ENCODE measurements at regions not wholly inside any gene's neighbourhood (a gene's known extent, or its start where the extent isn't known, plus 50 kb on each side); places are given as distances from the start of the nearest gene placed in this dataset.

DNA sequence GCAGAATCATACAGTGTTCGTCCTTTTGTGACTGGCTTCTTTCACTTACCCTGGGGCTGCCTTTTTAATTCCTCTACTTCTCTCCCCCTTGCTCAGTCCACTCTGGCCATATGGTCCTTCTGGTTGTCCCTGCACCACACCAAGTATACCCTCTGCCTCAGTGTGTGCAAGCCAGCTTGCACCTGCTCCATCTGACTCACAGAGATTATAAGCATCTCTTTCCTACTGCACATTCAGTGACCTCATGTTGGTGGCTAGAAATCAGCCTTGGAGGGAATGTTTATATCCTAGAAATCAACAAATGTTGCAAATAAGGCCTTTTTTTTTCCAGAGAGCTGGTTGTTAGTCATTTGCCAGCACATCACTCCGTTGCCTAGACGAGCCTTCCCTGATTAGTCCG lies 67.5 kb upstream of the C10orf90 start (continued):
- no peak for TF ChIP-seq CBX5 (IDR thresholded peaks at IDR 0.05; ENCODE audit: low read depth, low read length)

DNA sequence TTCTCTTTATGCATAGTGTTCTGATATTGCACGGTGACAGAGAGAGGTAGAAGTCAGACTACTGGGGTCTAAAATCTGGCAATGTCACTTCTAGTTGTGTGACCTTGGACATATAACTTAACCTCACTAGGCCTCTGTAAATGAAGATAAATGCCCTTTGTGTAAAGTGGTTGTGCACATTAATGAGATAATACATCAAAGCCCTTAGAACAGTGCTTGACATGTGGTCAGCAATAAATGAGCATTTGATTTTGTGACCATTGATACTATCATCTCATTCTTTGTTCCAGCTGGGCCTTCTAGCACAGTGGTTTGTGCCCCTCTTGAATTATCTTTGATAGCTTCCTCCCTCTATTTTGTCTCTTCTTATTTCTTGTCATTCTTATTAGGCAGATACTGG lies 74.1 kb upstream of the C10orf90 start:
- no peaks in the 10 kb centered on the region for H4K20me1 ChIP-seq (replicated peaks in 1 of 2; ENCODE audit: control insufficient read depth in 1 of 2, insufficient read depth in 2 of 2, low read length in 2 of 2)
- no peak for FAIRE-seq
- TF ChIP-seq, protein P1, sequence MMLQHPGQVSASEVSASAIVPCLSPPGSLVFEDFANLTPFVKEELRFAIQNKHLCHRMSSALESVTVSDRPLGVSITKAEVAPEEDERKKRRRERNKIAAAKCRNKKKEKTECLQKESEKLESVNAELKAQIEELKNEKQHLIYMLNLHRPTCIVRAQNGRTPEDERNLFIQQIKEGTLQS (IDR thresholded peaks at IDR 0.05; ENCODE audit: insufficient read depth, low read depth, low read length), result no peak
- TF ChIP-seq BRCA1 (IDR thresholded peaks at IDR 0.05; ENCODE audit: low read depth, low read length), result no peak
- TF ChIP-seq BCL11A (IDR thresholded peaks at IDR 0.05; ENCODE audit: low read depth in 2 of 2, low read length in 2 of 2), result no peak
- no peak for TF ChIP-seq TBP (IDR thresholded peaks at IDR 0.05; ENCODE audit: low read depth, low read length)
- no peak for TF ChIP-seq SUZ12 (IDR thresholded peaks at IDR 0.05; ENCODE audit: low read length)
- TF ChIP-seq YY1 (IDR thresholded peaks at IDR 0.05; ENCODE audit: low read depth, low read length), result no peak
- TF ChIP-seq ZNF274 (IDR thresholded peaks at IDR 0.05; ENCODE audit: borderline replicate concordance, extremely low read depth, low read length), result no peak
- TF ChIP-seq FOSL1 (IDR thresholded peaks at IDR 0.05; ENCODE audit: insufficient read depth, low read depth, low read length), result no peak
- TF ChIP-seq HDAC2 (IDR thresholded peaks at IDR 0.05; ENCODE audit: borderline replicate concordance in 1 of 2, low read depth in 2 of 2, low read length in 2 of 2), result no peak
- no peak for TF ChIP-seq MAFK (IDR thresholded peaks at IDR 0.05; ENCODE audit: low read depth, low read length)
- no peak for TF ChIP-seq RFX5 (IDR thresholded peaks at IDR 0.05; ENCODE audit: borderline replicate concordance, low read depth, low read length)
- TF ChIP-seq CHD1 (IDR thresholded peaks at IDR 0.05; ENCODE audit: low read depth, low read length), result no peak

More for the DNA sequence above, 74.1 kb upstream of the C10orf90 start:
- H3K18ac ChIP-seq (ENCODE audit: extremely low read depth, low read length), result no peak overlapping the region
- no peak overlapping the region for H2BK120ac ChIP-seq (replicated peaks; ENCODE audit: low read depth, low read length)
- H2BK5ac ChIP-seq (ENCODE audit: low read depth, low read length), result no peak overlapping the region
- H3K79me2 ChIP-seq (ENCODE audit: control insufficient read depth in 1 of 2, insufficient read depth in 2 of 2, low read length in 2 of 2), result no peaks in the 10 kb centered on the region
- no peak overlapping the region for H3K9ac ChIP-seq (replicated peaks in 1 of 4; ENCODE audit: extremely low read depth in 1 of 4, low read depth in 3 of 4, low read length in 3 of 4)
- H3K4me2 ChIP-seq (ENCODE audit: insufficient read depth in 1 of 2, low read depth in 2 of 2, low read length in 2 of 2), result no peak overlapping the region
- H2BK20ac ChIP-seq (ENCODE audit: low read length), result no peak overlapping the region
- H4K8ac ChIP-seq (ENCODE audit: extremely low read depth, insufficient read depth, low read length), result no peak overlapping the region
- H3K23me2 ChIP-seq (ENCODE audit: low read depth, low read length), result no peaks in the 10 kb centered on the region
- H3K27ac ChIP-seq (ENCODE audit: low read depth, low read length), result no peak overlapping the region
- no peak overlapping the region for H2BK15ac ChIP-seq (ENCODE audit: low read length)
- no peaks in the 10 kb centered on the region for H3K4me1 ChIP-seq (replicated peaks in 1 of 4; ENCODE audit: control insufficient read depth in 3 of 4, insufficient read depth in 4 of 4, low read length in 3 of 4)
- H4K5ac ChIP-seq (ENCODE audit: insufficient read length, low read depth, low read length), result no peak overlapping the region
- H3K4ac ChIP-seq (replicated peaks; ENCODE audit: insufficient read length, low read depth, low read length), result no peak overlapping the region
- H3K79me1 ChIP-seq (ENCODE audit: low read depth, low read length), result no peaks in the 10 kb centered on the region
- H3K23ac ChIP-seq (ENCODE audit: insufficient read length), result no peak overlapping the region
- H4K91ac ChIP-seq (replicated peaks; ENCODE audit: insufficient read length, low read length), result no peak overlapping the region
- H3K36me3 ChIP-seq (ENCODE audit: control insufficient read depth in 2 of 4, insufficient read depth in 4 of 4, low read length in 3 of 4), result no peaks in the 10 kb centered on the region
- no peak overlapping the region for H3K4me3 ChIP-seq (ENCODE audit: extremely low read depth in 1 of 4, insufficient read depth in 2 of 4, low read depth in 3 of 4, low read length in 4 of 4)
- ChIA-PET POLR2A (ENCODE audit: partially characterized antibody) (no interaction called here), CTCF (ENCODE audit: partially characterized antibody) (no interaction called here)
- no peak for DNase-seq (ENCODE audit: low read depth in 1 of 2, low spot score in 2 of 2)
- no peaks in the 10 kb centered on the region for H3K9me3 ChIP-seq (ENCODE audit: insufficient read depth in 2 of 2, low read depth in 1 of 2, low read length in 1 of 2)
- no peak overlapping the region for H3K56ac ChIP-seq (replicated peaks; ENCODE audit: insufficient read length, low read depth, low read length)
- no peak overlapping the region for H2AFZ ChIP-seq (ENCODE audit: low read length)
- no peak overlapping the region for H2BK12ac ChIP-seq (ENCODE audit: low read depth, low read length)
- H3K27me3 ChIP-seq (replicated peaks in 1 of 4; ENCODE audit: control insufficient read depth in 3 of 4, extremely low read depth in 1 of 4, insufficient read depth in 3 of 4, low read length in 3 of 4), result no peaks in the 10 kb centered on the region; a peak in 1 of 7 replicates
- H2AK5ac ChIP-seq (ENCODE audit: low read depth, low read length), result no peak overlapping the region
- no peak overlapping the region for H3K14ac ChIP-seq (ENCODE audit: insufficient read length)
- 96% methylated on average over 1 of the region's 1 CpG; no CpG with 5 or more reads in 1 of the 2 experiments for WGBS, 2 experiments (ENCODE audit: extremely low coverage in 1 of 2, insufficient coverage in 1 of 2, insufficient read length in 1 of 2, insufficient replicate concordance in 2 of 2, low coverage in 1 of 2, low lambda C conversion rate in 2 of 2, missing lambda C conversion rate in 1 of 2)

Measured in H1 (cell line).